ENCODE measurements at regions not wholly inside any gene's neighbourhood (a gene's known extent, or its start where the extent isn't known, plus 50 kb on each side); places are given as distances from the start of the nearest gene placed in this dataset.

- TF ChIP-seq, protein P1, sequence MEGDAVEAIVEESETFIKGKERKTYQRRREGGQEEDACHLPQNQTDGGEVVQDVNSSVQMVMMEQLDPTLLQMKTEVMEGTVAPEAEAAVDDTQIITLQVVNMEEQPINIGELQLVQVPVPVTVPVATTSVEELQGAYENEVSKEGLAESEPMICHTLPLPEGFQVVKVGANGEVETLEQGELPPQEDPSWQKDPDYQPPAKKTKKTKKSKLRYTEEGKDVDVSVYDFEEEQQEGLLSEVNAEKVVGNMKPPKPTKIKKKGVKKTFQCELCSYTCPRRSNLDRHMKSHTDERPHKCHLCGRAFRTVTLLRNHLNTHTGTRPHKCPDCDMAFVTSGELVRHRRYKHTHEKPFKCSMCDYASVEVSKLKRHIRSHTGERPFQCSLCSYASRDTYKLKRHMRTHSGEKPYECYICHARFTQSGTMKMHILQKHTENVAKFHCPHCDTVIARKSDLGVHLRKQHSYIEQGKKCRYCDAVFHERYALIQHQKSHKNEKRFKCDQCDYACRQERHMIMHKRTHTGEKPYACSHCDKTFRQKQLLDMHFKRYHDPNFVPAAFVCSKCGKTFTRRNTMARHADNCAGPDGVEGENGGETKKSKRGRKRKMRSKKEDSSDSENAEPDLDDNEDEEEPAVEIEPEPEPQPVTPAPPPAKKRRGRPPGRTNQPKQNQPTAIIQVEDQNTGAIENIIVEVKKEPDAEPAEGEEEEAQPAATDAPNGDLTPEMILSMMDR (IDR thresholded peaks at IDR 0.05; ENCODE audit: low read length): no peak
- TF ChIP-seq EZH2phosphoT487 (IDR thresholded peaks at IDR 0.05; ENCODE audit: low read length) (no peak), EZH2 (optimal IDR thresholded peaks at IDR 0.05; ENCODE audit: low read depth, low read length) (no peak)
These were observed 312.5 kb downstream of the PSAT1 start for GRCh38 chr9:78609450-78609849.
